GM18499 (cell line): ENCODE measurements at regions not wholly inside any gene's neighbourhood (a gene's known extent, or its start where the extent isn't known, plus 50 kb on each side); places are given as distances from the start of the nearest gene placed in this dataset.

Source experiments
- ATAC-seq: cut with Tn5 transposase; IDR thresholded peaks from one replicate; pipeline ENCODE4 v1.9.1; 2021; ENCODE audit warnings: moderate number of reproducible peaks; ENCODE audit not compliant: insufficient read depth, unreplicated experiment

DNA sequence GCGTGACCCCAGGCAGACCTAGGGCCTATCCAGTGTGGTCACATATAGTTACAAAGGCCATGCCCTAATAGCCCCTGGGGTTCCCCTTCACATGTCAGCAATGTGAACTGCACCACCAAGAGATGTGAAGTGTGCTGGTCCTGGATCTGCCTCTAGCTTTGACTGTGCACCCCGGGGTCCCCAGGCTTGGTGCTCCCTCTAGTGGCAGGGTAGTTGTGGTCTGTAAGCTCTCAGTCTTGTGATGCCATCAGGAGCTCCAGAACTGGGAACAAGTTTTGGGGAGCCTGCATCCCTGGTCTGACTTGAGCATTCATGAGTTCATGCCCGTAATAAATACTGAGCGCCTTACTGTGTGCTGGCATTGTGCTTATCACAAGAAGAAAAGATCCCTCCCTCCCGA, 143.4 kb downstream of the DHX35 start:
- no peak for ATAC-seq

DNA sequence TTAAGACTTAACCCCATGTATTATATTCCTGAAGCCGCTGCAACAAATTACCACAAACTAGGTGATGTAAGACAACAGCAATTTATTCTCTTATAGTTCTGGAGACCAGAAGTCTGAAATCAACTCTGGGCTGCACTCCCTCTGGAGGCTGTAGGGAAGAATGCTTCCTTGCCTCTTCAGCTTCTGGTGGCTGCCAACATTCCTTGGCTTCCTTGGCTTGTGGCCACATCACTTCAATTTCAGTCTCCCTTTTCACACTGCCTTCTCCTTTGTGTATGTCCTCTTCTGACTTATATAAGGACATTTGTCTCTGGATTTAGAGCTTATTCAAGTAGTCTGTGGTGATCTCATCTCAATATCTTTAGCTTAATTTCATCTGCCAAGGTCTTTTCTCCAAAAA, 141.6 kb downstream of the DHX35 start:
- no peak for ATAC-seq

DNA sequence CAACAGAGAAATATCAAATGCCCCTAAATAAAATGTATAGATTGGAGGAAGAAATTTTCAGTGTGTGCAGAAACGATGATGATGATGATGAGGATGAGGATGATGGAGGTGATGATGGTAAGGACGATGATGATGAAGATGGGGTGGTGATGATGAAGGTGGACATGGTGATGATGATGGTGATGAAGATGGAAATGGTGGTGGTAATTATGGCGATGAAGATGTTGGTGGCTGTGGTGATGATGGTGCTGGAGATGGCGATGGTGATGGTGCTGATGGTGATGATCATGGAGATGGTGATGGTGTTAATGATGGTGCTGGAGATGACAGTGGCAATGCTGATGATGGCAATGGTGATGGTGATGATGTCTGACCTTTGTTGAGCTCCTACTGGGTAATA, 141.2 kb downstream of the DHX35 start:
- no peak for ATAC-seq

DNA sequence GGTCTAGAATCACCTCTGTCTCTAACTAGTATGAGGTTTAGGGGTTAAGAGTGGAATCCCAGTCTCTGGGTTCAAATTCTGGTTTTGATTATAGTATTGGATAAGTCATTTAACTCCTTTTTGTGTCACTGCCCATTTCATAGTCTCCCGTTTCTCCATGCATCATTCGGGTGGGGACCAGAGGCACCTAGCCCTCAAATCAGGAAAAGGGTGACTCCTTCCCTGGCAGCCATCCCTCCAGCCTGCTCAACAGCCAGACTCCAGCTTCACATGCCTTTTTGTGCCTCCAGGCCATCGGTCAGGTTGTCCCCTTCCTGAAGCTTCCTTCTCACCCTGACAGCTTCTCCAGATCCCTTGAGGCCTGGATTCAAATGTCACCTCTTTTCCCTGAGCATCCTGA, 139.8 kb downstream of the DHX35 start:
- no peak for ATAC-seq

DNA sequence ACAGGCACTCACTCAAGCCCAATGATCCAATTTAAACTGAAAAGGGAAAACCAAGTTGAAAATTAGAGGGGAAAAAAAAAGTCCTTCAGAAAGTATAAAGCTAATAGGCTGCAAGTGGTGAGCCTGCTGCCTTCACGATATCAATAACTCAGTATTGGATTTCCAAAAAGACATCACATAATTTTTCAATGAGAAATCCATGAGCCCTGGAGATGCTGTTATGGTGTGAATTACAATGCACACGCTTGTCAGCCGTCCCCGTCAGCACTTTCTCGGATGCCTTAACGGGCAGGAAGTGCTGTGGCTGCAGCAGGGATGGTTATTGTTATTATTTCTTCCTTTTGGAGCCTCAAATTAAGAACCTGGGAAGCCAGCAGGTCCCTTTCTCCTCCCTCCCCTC, 138.5 kb downstream of the DHX35 start:
- ATAC-seq: no peak

DNA sequence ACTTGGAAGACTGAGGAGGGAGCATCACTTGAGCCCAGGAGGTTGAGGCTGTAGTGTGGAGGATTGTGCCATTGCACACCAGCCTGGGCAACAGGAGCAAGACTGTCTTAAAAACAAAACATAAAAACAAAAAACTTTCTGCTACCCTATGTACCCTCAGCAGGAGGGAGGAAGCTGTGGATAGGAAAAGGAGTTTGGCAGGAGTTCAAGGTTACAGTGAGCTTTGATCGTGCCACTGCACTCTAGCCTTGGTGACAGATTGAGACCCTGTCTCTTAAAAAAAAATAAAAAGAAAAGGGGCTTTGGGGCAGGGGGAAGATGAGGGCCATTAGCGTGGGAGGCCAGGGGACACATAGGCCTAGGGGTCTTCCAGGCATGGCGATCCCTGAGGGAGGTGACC, 135.7 kb downstream of the DHX35 start:
- ATAC-seq: no peak

DNA sequence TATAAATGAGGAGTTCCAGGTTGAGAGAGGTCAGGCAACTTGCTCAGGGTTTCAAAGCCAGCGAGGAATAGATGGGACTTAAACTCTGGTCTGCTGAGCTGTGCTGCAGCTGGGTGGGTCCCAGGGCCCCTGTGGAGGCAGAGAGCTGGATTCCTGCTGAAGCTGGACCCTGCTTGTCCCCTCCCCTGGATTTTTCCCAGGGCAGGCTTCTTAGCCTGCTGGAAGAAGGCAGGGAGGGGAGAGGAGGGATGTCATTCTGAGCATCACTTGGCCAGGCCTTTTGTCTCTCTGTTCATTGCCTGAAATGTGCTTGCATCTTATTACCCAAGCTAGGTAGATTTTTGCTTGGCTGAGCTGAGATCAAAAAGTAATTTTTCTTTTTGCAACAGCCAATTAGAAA, 133.7 kb downstream of the DHX35 start:
- no peak for ATAC-seq

DNA sequence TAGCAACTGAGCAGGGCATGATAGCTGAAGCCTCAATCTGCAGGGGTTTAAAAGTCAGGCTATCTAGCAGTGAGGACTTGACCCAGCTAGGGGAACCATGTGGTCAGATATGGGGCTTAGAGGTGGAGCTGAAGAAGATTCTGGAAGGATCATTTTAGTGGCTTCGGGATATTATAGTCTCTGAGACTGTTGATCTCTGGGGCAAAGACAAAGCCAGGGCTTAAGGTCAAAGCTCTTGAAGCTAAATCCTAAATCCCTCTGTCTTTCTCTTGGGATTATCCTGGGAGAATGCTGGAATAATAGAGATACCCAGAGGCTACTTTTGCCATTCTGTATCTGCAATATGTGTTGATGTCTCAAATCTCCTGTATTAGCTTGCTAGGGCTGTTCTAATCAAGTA, 132.2 kb downstream of the DHX35 start:
- no peak for ATAC-seq

DNA sequence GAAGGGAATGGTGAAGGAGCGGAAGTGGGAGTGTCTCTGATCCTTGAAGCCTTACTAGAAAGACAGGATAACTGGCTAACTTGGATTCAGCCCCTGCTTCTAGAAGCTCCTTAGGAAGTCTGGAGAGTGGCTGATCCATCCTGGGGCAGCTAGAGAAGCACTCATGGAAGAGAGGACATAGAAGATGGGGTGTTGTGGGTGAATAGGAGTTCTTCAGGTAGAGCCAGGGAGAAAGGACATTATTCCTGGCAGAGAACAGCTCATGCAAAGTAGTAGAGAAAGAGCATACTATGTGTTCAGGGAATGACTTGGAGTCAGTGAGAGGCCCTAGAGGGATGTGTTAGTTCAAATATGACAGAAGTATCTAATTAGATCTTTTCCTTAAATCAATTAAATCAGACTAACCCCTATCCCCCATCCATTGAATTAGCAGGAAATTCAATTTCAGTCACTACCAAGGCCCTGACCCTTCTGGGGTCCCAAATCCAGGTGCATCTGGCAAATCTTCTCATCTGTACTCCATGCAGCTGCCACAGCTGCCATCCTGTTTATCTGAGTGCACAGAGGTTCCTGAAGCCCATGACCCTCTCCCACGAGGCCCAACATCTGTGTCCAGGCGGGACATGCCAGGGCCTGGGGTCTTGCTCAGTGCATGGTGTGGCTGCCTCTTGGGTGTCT, 130.7 kb downstream of the DHX35 start:
- no peak for ATAC-seq

DNA sequence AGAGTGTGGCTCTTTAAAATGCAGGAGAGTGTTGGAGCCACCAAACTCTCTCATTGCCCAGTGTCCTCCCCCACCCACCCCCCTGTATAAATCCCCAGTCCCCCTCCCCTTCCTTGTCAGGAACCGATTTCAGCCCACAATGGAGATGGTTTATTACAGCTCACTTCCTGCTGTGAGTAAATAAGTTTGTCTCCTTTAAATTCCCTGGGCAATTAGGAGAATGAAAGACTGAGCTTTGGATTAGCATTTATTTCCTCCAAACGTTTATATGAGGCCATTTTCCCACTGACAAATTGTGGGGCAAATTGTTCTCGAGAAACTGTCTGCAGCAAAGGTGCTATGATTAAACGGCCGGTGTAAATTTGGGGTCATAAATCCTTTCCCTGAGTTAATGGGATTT, 128.8 kb downstream of the DHX35 start:
- ATAC-seq: no peak

DNA sequence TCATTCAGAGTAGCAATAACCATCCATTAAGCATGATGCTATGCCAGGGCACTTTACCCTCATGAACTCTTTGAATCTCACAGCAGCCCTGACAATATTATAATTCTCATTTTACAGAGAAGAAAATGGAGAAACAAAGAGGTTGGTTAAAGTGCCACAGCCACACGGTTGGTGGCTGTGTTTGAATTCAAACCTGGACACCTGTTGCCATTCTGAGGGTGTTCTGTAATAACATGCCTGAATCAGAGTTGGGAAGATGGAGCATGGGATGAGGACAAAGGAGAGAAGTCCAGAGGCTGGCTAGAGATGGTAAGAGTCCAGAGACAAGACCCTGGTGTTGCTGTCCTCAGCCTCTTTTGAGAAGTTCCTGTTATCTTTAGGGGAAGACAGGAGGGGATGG, 127.7 kb downstream of the DHX35 start:
- no peak for ATAC-seq
